ENCODE measurements at regions not wholly inside any gene's neighbourhood (a gene's known extent, or its start where the extent isn't known, plus 50 kb on each side); places are given as distances from the start of the nearest gene placed in this dataset.
"Not testable (repeated sequence)": the region's sequence is repeated elsewhere in the genome, so short reads cannot be mapped to it uniquely, and the experiment has no call there.

GRCh38 chr21:31449921-31450535 is 106.0 kb upstream of the TIAM1 start:
- no peak for DNase-seq

GRCh38 chr21:31448496-31448895 is 104.4 kb upstream of the TIAM1 start:
- no peak for DNase-seq

DNA sequence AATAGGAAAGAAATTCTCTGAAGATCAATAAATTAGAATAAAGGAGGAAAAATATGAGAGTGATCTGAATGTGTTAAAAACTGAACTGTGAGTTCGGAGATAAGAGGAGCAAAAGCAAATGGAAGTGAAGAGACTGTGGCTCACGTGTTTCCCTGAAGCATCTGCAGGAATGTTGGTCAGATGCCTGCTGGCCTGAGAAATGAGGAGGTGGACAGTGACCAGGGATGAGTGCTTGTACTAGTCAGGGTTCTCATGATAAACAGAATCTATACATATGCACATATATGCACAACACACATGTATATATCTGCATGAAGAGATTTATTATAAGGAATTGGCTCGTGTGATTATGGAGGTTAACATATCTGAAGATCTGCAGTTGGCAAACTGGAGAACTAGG is 103.4 kb upstream of the TIAM1 start:
- no peak for DNase-seq

- DNase-seq = no peak
Measured at GRCh38 chr21:31446226-31446855, 102.3 kb upstream of the TIAM1 start.

GRCh38 chr21:31445137-31445536 is 101.1 kb upstream of the TIAM1 start:
- no peak for DNase-seq

DNA sequence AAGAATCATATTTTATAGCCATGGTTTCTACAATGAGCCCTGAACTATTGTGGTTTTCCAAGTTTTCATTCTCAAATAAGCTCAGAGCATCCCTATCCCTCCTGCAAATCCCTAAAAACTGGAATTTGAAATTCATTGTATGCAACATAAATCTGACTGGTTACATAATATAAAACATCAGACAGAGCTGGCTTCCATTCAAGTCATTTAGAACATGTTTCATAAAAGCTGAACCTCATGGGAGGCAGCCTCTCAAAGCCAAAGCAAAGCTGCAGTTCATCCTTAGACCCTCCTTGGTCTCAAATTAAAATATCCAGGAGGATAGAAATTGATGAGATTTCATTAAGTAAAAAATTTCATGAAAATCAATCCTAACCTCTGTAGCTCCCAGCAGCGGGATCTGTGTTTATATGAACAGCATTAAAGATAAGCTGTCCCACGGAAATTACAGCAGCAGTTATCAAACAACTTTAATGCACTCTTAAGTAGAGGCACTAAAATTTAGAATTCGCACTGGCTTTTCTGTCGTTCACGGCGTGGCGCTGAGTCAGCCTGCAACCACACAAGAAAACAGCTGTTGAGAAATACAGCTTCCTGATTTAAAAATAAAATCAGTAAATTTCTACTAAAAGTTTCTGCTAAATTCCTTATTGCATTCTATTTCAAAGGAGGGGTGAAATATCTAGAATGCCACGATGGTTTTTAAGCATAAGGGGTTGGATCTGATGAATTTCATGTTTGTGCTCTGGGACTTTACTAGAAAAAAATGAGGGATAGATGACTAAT is 99.9 kb upstream of the TIAM1 start:
- DNase-seq = no peak

DNA sequence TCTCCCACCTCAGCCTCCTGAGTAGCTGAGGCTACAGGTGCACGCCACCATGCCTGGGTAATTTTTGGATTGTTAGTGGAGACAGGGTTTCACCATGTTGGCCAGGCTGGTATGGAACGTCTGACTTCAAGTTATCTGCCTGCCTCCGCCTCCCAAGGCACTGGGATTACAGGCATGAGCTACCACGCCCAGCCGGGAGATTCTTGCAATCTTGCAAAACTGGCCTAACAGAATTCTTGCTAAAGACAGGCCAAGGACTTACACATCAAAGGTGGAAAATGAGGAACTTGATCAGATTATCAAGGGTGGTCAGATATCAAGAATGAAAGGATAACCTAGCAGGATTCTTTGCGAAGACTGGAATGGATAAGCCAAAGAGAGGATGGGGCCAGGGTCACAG is 98.3 kb upstream of the TIAM1 start:
- DNase-seq = no peak

- no peak for DNase-seq
Measured at GRCh38 chr21:31429506-31429905, 85.4 kb upstream of the TIAM1 start.

- DNase-seq = no peak
Measured at GRCh38 chr21:31426235-31426797, 82.3 kb upstream of the TIAM1 start.

- DNase-seq = no peak
Measured at GRCh38 chr21:31425138-31425537, 81.1 kb upstream of the TIAM1 start.

DNA sequence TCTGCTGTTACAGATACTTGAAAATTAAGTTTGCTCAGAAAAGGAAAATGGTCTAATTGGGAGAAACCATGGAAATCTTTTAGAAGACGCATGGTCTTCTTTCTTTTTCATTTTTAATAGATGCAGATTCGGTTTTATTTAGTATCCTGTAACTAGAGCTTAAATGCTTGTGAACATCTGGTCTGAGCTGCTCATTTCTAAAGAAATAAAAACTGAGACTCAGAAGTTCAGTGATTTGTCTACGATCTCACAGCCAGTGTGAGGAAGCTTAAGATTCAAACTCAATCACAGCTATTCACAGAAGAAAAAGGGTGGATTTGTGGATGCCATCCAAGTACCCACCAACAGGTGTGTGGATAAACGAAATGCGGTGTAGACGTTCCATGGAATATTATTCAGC is 80.0 kb upstream of the TIAM1 start:
- no peak for DNase-seq

GRCh38 chr21:31420988-31421387 is 76.9 kb upstream of the TIAM1 start:
- DNase-seq = no peak

DNA sequence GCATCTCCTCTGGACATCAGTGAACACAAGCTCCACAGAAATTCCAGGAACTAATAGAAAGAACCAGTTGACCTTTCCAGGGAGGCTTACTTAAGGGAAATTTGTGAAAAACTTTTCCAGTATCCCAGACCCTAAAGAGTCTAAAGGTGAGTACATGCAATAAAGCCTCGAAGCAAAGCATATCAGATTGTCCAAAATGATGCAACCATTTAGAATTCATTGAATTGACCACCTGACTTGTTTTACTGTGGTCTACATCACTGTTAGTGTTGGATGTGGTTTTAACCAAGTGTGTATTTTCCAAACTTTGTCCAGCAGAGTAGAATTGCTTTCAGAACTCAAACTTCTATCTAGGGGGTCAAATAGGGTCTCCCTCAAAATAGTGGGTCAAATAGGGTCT is 76.3 kb upstream of the TIAM1 start:
- DNase-seq = no peak

- DNase-seq = no peak
Measured at GRCh38 chr21:31418377-31419001, 74.4 kb upstream of the TIAM1 start.

GRCh38 chr21:31417214-31417613 is 73.2 kb upstream of the TIAM1 start:
- not testable (repeated sequence) for DNase-seq

DNA sequence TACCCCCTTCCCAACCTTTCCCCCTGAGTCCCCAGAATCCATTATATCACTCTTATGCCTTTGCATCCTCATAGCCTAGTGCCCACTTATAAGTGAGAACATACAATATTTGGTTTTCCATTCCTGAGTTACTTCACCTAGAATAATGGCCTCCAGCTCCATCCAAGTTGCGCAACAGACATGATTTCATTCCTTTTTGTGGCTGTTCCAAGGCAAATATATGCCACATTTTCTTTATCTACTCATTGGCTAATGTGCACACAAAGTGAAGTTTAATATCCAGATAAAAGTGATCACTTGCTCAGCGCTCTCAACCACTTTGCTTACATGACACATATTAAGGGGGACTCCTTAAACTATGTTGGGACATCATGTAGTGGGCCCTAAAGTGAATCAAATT is 72.4 kb upstream of the TIAM1 start:
- no peak for DNase-seq

DNA sequence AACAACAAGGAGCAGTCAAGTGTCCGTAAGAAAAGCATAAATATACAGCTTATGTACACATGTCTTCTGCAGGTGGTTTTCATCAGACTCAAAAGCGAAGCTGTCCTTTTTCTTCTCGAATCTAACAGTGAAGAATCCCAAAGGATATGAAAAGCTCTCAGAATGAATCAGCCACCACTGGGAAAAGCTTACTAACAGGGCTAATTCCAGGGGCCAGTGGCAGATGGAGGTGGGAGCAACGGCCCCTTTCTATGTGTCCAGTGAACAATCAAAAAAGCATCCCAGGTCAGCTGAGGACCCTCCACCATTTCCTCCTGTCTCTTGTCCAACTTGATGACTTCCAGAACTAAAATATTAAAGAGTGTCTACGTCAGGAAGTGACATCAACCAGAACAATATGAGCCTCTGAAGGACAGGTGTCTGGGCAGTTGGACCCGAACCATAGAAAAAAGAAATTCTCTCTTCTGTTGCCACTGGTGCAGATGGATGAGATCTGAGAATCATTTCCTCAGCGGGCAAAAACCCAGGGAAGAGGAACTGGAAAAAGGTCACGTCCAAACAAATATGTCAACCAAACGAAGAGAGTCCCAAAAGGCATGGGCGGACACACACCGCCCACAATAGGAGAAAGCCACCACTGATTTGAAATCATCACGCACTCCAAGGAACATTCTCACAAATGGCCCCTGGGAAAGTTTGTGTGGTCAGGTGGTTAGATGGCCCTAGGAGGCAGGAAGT is 70.4 kb upstream of the TIAM1 start:
- DNase-seq = no peak

DNA sequence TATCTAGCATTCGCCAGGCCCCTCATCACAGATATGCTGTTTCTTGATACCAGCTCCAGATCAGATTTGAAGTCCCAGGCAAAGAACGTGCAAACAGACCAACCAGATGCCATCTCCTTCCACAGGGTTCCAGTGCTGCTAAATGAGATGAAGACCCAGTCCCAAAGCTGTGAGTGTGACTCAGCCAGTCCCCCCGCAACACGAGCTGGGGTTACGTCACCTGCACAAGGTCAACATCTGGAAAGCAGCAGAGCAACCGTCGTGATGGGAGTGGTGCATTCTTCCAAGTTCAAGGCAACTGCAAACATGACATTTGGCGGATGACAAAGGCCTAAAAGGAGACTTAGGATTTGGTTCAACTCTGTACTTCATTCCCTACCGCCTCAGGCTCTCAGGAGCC is 69.6 kb upstream of the TIAM1 start:
- no peak for DNase-seq

GRCh38 chr21:31410499-31411131 is 66.6 kb upstream of the TIAM1 start:
- no peak for DNase-seq

- DNase-seq = no peak
Measured at GRCh38 chr21:31409831-31410487, 65.9 kb upstream of the TIAM1 start.

DNA sequence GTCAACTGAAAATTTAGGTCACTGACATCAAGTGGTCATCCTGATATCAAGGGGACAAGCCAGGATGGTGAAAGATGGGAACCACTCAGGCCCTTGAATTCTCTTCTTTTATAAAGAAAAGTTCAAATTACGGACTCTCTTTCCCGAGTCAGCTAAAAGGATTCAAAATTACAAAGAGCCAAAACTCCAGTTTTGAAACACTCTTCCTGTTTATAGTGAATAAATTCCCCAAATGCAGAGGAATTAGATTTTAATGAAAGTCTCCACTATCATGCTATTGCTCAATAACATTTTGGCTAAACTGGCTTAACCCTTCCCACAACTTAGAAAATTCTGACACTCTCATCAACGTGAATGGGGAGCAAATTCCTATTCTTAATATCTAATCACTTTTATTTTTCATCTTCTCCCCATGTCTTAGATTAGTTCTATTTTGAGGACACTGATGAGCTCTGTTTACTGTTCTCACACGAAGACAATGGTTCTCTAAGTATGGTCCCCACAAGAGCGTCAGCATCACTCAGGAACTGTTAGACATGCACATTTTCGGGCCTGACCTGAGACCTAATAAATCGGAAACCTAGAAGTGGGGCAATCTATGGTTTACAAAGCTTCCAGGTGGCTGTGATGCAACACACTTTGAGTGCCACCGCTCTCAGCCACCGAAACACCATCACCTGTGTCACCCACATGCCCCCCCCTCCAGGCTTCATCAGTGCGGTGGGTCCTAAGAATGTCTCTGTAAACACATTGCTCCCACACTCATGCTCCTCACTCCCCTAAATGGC is 64.4 kb upstream of the TIAM1 start:
- no peak for DNase-seq
